IPS DF 19.7 (cell line): ENCODE measurements at regions not wholly inside any gene's neighbourhood (a gene's known extent, or its start where the extent isn't known, plus 50 kb on each side); places are given as distances from the start of the nearest gene placed in this dataset.
A peak's percentile ranks its signal among the peaks of the same experiment; 100 is the strongest.
"Not testable (repeated sequence)": the region's sequence is repeated elsewhere in the genome, so short reads cannot be mapped to it uniquely, and the experiment has no call there.

Source experiments
- DNase-seq: peaks from one replicate; pipeline ENCODE4 v3.0.0-alpha.2; 2013; ENCODE audit warnings: low read depth, low spot score

- no peak for DNase-seq
Measured at GRCh38 chr5:155761502-155761901, 565.5 kb upstream of the SGCD start.

- no peak for DNase-seq
Measured at GRCh38 chr5:155765715-155766114, 561.2 kb upstream of the SGCD start.

- DNase-seq, result no peak
Measured at GRCh38 chr5:155767470-155767869, 559.5 kb upstream of the SGCD start.

- no peak for DNase-seq
Measured at GRCh38 chr5:155768332-155768731, 558.6 kb upstream of the SGCD start.

- DNase-seq, result peak; percentile 28
Measured at GRCh38 chr5:155772009-155772662, 554.8 kb upstream of the SGCD start.

- DNase-seq, result no peak
Measured at GRCh38 chr5:155773680-155774079, 553.3 kb upstream of the SGCD start.

GRCh38 chr5:155780260-155780659 lies 546.7 kb upstream of the SGCD start:
- no peak for DNase-seq

GRCh38 chr5:155783246-155783645 lies 543.7 kb upstream of the SGCD start:
- DNase-seq, result no peak

- no peak for DNase-seq
Measured at GRCh38 chr5:155783791-155784190, 543.2 kb upstream of the SGCD start.

GRCh38 chr5:155786108-155786507 lies 540.9 kb upstream of the SGCD start:
- no peak for DNase-seq

- no peak for DNase-seq
Measured at GRCh38 chr5:155792873-155793272, 534.1 kb upstream of the SGCD start.

- DNase-seq, result no peak
Measured at GRCh38 chr5:155794795-155795194, 532.2 kb upstream of the SGCD start.

GRCh38 chr5:155799308-155799707 lies 527.7 kb upstream of the SGCD start:
- no peak for DNase-seq

- no peak for DNase-seq
Measured at GRCh38 chr5:155807884-155808576, 518.9 kb upstream of the SGCD start.

GRCh38 chr5:155815248-155815647 lies 511.7 kb upstream of the SGCD start:
- DNase-seq, result no peak

- DNase-seq, result no peak
Measured at GRCh38 chr5:155822177-155822576, 504.8 kb upstream of the SGCD start.

- DNase-seq, result no peak
Measured at GRCh38 chr5:155826611-155827507, 500.1 kb upstream of the SGCD start.

GRCh38 chr5:155827508-155827815 lies 499.5 kb upstream of the SGCD start:
- not testable (repeated sequence) for DNase-seq

GRCh38 chr5:155827949-155828348 lies 499.0 kb upstream of the SGCD start:
- DNase-seq, result no peak

GRCh38 chr5:155831491-155831890 lies 495.5 kb upstream of the SGCD start:
- DNase-seq, result no peak

- DNase-seq, result no peak
Measured at GRCh38 chr5:155833287-155833686, 493.7 kb upstream of the SGCD start.

- DNase-seq, result no peak
Measured at GRCh38 chr5:155834271-155834975, 492.5 kb upstream of the SGCD start.
